ENCODE measurements at regions not wholly inside any gene's neighbourhood (a gene's known extent, or its start where the extent isn't known, plus 50 kb on each side); places are given as distances from the start of the nearest gene placed in this dataset.

DNA sequence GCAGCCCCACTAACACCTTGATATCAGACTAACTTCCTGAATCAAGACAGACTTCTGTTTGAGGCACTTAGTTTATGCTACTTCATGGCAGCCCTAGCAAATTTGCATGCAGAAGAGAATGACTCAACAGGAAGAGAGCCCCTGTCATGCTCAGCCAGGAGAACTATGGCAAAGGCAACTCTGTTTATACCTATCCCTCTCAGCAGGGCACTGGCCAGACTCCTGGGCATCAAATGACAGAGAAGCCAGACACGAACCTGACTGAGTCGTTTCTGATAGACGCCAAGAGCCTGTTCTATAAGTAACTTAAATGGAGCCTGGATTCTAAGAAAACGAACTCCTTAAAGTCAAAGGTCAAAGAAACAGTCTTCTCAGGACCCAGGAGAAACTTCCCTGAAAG, 50.9 kb upstream of the UNC5B start:
- no peak for DNase-seq

All from activated T-cell treated with anti-CD3 and anti-CD28 coated beads, Interleukin-2, amount 50 U/mL, for 48 hours (primary cell).